ENCODE measurements at regions not wholly inside any gene's neighbourhood (a gene's known extent, or its start where the extent isn't known, plus 50 kb on each side); places are given as distances from the start of the nearest gene placed in this dataset.
"Not testable (repeated sequence)": the region's sequence is repeated elsewhere in the genome, so short reads cannot be mapped to it uniquely, and the experiment has no call there.

DNA sequence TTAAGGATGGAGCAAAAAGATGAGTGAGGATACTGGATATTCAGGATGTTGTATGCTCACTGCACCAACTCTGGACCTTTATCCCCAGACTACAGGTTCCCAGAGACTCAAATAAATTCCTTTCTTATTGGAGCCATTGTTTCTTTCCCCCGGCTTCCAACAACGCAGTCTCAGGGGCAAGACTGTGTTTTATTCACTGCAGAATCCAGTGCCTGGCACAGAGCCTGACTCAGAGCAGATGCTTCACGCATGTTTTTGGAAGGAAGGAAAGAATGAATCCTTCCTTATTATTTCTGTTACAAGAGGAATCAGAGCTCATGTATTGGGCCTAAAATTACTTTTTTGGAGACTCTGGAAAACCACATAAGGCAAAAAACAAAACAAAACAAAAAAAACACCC is 96.0 kb upstream of the VGLL4 start:
- DNase-seq = no peak

DNA sequence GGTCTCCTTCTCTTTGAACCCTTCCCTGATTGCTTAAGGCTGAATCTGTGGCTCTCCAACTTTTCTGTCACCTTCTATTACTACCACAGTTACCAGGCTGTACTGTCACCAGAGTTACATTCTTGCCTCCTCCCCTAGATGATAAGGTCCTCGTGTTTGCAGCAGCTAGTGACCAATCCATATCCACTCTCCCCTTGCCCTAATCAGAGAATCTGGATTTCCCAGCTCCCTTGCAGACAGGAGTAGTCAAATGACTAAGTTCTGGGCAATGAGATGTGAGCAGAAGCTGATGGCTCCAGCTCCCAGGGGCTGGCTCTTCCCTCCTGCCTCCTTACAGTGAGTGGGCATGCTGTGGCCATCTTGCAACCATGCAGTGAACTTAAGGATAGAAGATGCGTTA is 95.4 kb upstream of the VGLL4 start:
- DNase-seq = no peak

DNA sequence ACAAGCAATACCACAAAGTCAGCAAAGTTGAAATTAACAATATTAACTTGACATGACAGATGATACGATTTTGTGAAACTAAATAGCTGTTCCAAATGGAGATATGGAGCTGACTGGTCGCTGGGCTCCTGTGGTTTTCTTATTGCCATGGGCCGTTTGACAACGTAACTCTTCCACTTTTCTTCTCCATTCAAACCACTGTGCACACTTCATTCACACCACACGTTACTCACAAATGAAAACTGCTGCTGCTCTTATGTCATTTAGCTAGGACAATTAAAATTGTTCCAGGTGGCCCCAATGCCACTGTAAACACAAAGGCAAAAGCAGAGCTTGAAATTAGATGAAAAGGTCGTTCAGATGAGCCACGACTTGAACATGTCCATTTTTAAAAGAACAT is 94.0 kb upstream of the VGLL4 start:
- DNase-seq = no peak

DNA sequence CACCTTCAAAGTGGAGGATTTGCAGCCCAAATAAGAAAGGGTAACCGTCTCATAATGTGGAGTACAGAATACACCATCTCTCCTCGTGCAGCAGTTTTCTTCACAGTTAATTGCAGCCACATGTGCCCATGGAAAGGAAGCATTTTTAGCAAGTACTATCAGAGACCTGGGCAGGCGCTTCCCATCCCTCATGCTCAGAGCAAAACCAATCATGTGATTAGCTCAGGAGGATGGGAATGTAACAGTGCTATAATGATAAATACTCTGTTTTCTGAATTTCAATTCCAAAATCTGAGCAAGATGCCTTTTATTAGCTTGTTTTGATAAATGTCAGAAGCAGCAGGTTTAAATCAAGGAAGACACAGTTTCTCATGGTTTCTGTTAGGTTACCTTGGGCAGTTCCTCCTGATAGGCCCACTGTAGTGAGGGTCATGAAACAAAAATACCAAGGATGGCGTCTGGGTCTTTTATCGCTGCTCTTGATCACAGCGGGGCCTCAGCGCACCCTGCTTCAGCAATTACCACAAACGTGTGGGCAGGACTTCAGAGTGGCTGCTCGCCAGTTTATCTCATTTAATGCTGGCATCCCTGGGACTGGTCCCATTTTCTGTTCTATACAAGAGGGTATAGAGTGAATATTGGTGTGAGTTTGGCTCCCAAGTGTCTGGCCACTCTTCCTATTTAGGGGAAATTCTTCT is 92.6 kb upstream of the VGLL4 start:
- no peak for DNase-seq

DNA sequence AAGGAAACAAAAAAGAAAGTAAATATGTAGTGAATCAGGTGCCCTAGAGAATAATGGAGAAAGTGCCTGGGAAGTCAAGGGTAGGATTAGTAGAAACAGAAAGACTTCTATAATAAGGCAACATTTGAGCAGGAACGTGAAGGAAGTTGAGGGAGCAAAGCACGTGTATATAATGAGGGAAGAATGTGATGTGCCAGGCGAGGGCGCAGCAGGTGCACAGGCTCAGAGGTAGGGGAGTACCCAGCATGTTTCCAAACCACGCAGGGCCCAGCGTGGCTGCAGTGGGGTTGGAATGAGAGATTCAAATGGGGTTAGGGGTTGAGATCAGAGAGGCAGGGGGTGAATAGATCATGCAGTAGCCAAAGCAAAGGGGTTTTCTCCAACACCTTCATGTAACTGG is 91.9 kb upstream of the VGLL4 start:
- DNase-seq = no peak

DNA sequence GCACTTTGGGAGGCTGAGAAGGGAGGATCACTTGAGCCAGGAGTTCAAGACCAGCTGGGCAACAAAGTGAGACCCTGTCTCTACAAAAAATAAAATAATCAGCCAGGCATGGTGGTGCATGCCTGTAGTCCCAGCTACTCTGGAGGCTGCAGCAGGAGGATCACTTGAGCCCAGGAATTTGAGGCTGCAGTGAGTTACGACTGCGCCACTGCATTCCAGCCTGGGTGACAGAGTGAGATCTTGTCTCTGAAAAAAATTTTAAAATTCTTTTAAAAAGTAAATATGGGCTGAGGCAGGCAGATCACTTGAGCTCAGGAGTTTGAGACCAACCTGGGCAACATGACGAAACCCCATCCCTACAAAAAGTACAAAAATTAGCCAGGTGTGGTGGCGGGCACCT is 91.4 kb upstream of the VGLL4 start:
- not testable (repeated sequence) for DNase-seq

DNA sequence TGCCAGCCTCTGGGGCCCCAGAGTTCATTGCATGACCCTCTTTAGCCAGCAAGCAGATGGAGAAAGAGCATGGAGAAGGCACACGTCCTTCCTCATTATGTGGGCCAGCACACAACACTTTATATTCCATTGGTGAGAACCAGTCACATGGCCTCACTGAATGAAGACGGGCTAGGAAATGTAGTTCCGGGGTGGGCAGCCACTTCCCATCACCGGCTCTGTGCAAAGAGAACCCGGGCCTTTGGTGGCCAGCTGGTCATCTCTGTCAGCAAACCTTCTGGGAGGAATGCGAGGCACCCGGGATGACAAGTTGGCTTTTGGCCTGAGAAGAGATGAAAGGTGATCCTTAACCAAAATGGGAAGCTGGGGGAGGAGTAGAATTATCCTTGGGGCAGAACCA is 90.2 kb upstream of the VGLL4 start:
- DNase-seq = no peak

DNA sequence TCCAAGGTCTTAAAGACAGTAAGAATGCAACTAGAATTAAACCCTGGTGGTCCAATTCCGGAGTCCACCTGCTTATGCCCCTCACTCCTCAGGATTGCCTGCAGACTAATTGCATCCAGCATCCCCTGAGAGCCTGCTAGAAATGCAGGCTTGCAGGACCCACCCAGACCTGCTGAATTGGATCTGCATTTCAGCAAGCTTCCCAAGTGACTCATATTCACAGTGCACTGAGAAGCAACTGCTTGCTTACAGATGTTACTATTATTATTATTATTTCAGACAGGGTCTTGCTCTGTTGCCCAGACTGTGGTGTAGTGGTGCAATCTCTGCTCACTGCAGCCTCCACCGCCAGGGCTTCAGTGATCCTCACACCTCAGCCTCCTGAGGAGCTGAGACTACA is 83.5 kb upstream of the VGLL4 start:
- no peak for DNase-seq

DNA sequence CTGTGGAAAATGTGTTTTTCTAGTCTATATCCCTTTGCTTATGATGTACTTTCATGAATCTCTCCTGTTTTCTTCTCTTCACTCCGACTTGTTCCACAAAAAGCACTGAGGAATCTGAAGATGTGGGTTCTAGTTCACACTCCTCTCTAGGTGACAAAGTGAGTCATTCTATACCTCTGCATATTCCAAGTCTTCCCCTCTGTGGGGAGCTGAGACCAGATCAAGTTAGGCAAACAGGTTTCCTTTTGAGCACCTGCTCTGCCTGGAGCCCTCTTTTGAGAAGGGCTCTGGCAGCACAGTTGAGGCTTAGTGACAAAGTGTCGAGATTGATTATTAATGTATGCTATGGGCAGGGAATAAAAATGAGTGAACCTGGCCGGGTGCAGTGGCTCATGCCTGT is 82.4 kb upstream of the VGLL4 start:
- DNase-seq = no peak

DNA sequence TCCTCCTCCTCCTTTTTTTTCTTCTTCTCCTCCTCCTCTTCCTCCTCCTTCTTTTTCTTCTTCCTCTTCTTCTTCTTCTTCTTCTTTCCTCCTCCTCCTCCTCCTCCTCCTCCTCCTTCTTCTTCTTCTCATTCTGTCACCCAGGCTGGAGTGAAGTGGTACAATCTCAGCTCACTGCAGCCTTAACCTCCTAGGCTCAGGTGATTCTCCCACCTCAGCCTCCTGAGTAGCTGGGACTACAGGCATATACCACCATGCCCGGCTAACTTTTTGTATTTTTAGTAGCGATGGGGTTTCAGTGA is 81.6 kb upstream of the VGLL4 start:
- not testable (repeated sequence) for DNase-seq

DNA sequence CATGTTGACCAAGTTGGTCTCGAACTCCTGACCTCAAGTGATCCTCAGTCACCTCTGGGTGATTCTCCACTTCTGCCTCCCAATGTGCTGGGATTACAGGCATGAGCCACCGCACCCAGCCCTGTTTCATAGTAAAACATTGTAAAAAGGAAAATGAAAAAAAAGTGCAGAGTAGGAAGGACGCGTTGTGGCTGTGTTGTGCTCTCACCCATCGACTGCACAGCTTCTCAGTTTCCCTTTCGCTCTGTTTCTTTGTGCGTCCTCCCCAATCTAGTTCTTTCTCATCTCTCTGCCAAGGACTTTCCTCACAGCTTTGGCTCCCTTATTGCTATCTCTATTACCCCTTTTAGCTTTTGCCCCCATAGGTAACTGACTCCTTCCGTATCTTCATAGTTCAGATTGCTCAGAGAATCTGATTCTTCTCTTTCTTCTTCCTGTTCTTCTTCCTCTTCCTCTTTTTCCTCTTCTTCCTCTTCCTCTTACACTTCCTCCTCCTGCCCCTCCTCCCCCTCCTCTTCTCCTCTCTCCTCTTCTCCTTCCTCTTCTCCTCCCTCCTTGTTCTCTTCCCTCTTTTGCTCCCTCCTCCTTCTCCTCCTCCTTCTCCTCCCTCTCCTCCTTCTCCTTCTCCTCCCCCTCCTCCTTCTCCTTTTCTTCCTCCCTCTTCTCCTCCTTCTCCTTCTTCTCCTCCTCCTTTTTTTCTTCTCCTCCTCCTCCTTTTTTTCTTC is 81.1 kb upstream of the VGLL4 start:
- no peak for DNase-seq

DNA sequence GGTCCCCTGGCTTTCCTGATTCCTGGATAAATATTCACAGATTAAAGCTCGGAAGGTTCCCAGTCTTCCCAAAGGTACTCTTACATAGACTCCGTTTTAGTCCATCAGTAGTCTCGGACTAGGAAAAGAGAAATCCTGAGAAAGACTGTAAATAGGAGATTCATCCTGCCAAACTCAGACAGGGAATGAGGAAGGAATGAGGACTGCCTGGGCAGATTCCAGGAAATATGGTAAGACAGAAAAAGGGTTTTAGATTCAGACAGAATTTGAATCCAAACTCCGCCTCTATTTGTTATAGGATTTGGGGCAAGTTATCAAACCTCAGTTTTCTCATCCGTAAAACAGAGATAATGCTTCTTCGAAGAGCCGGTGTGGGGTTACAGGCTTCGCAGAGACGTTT is 77.8 kb upstream of the VGLL4 start:
- no peak for DNase-seq

DNA sequence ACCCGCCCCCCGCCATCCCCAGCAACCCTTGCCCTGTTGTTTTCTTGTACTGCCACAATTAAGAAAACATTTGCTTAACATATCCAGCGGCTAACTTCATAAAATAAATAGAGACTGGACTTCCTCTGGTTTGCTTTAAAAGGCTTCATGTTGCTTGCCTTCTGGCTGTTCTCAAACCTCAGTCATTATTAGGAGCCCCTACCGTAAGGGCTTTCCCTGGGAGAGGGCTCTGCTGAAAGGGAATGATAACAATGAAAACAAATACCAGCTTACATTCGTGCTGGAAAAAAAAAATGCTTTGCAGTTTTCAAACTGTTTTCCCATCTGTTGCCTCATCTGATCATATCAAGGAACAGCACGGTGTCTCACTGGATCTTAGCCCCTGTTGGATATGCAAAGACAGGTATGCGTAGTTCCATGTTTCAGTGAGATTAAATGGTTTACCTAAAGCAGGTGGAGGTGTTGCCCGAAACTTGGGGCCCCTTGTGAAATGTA is 77.2 kb upstream of the VGLL4 start:
- no peak for DNase-seq

DNA sequence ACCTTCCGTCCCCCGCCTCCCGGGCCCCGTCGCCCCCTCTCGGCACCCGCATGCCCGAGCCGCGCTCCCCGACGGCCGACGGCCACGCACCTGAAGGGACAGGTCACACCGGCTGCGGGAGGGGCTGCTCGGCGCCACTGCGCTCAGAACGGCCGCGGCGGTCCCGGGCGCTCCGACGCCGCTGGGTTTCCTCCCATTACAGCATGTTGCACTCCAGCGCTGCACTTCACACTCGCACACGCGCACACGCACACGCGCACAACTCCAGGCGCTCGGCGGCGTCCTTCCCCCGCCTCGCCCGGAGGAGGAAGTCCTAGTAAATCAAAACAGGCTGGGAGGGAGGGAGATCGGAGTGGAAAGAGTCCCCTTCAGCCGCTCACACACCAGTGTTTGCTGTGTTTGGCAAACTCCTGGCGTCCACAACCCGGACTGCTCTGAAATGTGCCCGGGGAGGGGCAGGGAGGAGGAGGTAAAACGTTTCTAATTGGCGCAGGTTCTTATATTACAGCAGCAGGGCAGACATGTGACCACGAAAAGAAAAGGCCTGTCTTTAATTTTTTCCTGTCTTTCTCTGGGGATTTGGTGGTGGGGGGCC is 76.7 kb upstream of the VGLL4 start:
- peak; percentile 40 for DNase-seq

DNA sequence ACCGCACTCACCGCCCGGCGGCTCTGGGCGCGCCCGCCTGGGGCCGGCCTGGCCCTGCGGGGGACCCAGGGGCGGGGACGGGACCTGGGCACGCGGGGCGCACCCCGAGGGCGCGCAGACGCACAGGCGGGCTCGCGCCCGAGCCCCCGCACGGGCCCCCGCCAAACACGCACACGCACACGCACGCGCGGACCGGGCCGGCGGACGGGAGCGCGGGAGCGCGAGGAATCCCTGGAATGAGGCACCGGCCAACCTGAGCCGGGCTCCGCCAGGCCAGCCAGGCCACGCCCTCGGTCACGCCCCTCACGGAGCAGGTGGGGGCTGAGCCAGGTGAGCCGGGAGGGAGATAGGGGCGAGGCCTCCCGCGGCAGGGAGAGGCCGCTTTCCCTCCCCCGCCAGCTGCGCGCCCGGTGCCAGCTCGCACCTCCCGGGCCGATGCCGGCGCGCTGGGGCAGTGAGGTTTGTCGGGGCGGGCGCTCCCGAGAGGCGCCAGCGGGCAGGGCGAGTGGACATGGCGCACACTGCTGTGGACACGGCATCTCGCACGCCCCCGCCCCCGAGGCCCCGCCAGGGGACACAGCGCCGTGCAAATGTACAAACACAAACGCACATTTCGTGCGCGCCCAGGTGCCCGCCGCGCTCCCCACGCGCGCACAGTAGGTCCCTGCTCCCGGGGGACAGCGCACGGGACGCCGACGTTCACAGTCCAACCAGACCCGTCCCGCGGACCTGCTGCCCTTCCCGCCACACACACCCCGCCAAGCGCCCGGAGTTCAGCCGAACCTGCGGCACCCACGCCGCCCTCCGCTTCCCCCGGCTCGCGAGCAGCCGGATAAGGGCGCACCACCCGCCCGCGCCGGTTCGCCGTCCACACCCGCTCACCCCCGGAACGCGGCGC is 75.9 kb upstream of the VGLL4 start:
- peak; percentile 69 for DNase-seq

DNA sequence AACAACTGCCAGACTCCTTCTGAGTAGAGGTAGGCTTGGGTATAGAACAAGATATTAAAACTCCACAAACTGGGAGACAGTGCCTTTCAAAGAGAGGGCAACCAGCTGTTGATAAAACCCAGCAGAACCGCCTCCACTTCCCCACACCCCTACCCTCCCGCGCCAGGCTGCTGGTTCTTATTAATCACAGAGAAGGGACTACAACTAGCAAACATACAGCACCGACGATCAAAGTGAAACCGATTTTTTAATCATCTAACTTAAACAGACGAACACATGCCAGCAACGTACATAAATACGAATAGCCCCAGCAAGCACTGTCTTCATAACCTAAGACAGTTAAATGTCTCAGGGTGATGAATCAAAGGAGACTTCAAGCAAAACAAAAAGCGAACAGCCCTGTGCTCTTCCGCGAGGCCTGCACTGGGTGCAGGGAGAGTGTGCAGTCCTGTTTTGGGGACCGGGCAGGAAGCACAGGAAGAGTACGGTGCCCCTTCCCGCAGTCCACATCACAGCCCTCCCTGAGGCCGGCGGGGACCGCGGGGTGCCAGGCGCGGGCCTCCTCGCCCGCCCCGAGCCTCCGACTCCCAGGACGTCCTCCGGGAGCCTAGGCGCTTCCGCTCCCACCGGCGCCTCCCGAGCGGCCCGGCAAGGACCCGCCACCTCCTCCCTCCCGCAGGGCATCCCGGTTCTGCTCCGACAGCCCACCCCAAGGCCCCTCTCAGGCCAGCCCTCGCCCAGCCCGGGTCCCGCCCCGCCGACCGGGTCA is 75.1 kb upstream of the VGLL4 start:
- DNase-seq = no peak

DNA sequence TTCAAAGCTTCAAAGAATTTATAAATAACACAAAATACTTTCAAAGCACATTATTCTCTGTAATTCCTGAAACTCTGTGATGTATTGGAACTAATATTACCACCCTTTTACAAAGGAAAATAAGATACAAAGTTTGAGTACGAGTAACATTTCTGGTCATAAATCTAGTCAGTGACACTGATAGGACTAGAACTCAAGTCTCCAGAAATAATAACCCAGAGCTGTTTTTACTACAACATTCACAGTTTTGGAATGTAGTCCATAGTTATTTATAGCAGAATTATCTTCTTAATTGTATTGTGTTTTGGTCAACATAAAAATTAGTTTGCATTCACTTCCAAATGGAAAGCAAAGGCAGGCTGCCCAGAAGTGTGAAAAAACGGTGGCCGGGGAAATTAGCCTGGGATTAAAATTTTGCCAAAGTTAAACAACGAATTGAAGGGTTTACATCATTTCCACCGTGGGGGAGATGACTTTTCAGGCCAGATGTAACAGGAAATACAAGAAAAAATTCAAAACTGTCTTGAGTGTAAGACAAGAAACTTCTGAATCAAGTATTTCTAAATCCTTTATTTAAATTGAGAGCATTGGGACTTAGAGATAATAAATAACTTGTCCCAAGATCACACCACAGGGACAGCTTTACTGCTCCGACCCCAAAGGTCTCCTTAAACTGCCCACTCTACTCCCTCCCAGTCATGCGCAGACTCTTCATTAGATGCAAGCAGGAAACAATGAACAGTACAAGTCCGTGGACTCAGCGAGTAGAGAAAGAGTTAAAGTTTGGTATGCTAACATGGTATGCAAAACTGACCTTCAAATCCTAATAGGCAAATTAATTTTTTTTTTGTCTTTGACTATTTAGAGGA is 74.3 kb upstream of the VGLL4 start:
- no peak for DNase-seq

DNA sequence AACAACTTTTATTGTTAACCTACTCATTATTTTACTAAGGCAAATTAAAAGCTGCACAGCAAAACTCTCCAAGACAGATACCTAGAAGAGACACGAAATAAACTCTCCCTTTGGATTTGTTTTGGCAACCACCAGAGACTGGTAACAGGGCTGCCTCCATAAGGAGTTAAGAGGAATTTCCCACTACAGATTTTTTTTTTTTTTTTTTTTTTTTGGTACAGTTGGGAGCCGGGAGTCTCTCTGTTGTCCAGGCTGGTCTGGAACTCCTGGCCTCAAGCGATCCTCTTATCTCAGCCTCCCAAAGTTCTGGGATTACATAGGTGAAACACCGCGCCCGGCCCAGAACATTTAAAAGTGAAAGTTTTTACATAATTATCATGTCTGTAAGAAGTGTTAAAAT is 73.6 kb upstream of the VGLL4 start:
- DNase-seq = no peak

DNA sequence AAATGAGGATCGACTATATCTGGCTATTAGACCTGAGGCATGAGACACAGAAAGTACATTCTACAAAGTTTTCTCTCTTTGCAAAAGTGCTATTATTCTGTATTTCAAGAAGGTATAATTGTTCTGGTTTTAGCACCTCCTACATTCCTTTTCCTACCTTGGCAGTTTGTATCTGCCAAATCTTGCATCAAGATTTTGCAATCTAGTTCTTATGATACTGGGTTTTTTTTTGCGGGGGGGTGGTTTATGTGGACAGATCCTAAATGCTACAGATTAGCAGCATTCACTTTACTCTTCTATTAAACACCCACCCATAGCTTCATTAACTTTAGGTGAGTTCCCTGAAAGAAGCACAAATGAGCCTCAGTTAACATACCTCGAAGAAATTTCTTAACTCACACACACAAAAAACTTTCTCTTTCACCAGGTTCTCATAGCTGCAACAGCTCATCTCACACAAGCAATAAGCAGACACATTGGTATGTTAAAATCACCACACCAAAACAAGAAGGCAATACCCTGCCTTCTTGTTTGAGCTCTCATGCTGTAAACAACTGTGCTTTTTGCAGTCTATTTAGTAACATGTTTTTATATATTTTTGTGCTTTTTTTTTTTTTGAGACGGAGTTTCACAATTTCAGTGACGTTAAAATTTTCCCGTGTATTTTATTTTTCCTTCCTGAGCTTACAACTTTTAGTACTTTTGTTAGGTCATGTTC is 73.0 kb upstream of the VGLL4 start:
- DNase-seq = no peak

DNA sequence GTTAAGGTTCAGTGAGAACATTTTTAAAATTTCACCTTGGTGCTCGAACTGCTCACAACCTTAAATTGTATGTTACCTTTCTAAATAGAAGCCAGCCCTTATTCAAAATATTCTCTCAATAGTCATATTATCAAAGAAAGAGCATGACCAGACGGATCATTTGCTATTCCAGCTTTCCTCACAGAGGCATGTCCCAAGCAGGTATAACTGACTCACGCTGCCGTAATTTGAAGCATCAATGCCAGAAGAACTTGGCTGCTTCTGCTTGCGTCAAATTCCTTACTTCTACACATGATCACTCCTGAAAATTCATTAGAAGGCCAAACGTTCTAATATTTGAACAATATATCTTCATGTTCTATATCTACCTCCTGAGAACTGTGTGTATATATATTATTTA is 69.5 kb upstream of the VGLL4 start:
- DNase-seq = no peak

DNA sequence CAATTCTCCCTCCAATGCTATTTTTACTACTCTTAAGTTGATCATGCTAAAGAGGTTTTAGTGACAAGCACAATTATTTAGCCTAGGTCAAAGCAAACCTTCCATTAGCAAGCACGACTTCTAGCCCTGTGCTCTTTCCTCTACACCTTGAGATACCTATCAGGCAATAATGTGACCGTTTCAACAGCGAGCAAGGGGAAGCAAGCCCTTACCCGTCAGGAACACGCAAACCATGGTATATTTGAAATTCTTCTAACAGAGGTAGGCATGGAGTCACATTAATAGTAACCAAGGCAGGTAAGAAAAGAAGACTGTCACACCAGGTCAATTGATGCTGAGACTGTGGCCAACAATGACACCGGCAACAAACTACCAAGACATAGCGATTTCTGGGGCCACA is 68.9 kb upstream of the VGLL4 start:
- DNase-seq = no peak

Measured in NCI-H510A (cell line).